HG03196 (cell line): ENCODE measurements at regions not wholly inside any gene's neighbourhood (a gene's known extent, or its start where the extent isn't known, plus 50 kb on each side); places are given as distances from the start of the nearest gene placed in this dataset.
"Not testable (repeated sequence)": the region's sequence is repeated elsewhere in the genome, so short reads cannot be mapped to it uniquely, and the experiment has no call there.

ENCODE experiments used
- ATAC-seq: cut with Tn5 transposase; IDR thresholded peaks from one replicate; pipeline ENCODE4 v1.9.1; 2021; ENCODE audit not compliant: unreplicated experiment

- ATAC-seq: no peak
Observed at GRCh38 chr2:145925591-145925990, 1405.7 kb upstream of the ZEB2 start.

- no peak for ATAC-seq
Observed at GRCh38 chr2:145919477-145919876, 1399.6 kb upstream of the ZEB2 start.

GRCh38 chr2:145918951-145919350 is 1399.0 kb upstream of the ZEB2 start:
- ATAC-seq: no peak

GRCh38 chr2:145916799-145917198 is 1396.9 kb upstream of the ZEB2 start:
- ATAC-seq: no peak

GRCh38 chr2:145914716-145915115 is 1394.8 kb upstream of the ZEB2 start:
- no peak for ATAC-seq

GRCh38 chr2:145910416-145910815 is 1390.5 kb upstream of the ZEB2 start:
- ATAC-seq: no peak

GRCh38 chr2:145909766-145910165 is 1389.8 kb upstream of the ZEB2 start:
- no peak for ATAC-seq

- ATAC-seq: no peak
Observed at GRCh38 chr2:145909175-145909755, 1389.3 kb upstream of the ZEB2 start.

GRCh38 chr2:145906354-145906753 is 1386.4 kb upstream of the ZEB2 start:
- no peak for ATAC-seq

- no peak for ATAC-seq
Observed at GRCh38 chr2:145905371-145905770, 1385.5 kb upstream of the ZEB2 start.

GRCh38 chr2:145897151-145897550 is 1377.2 kb upstream of the ZEB2 start:
- no peak for ATAC-seq

- no peak for ATAC-seq
Observed at GRCh38 chr2:145887915-145888314, 1368.0 kb upstream of the ZEB2 start.

GRCh38 chr2:145880997-145881396 is 1361.1 kb upstream of the ZEB2 start:
- not testable (repeated sequence) for ATAC-seq

- ATAC-seq: no peak
Observed at GRCh38 chr2:145875016-145875415, 1355.1 kb upstream of the ZEB2 start.

- ATAC-seq: no peak
Observed at GRCh38 chr2:145874466-145874865, 1354.5 kb upstream of the ZEB2 start.

GRCh38 chr2:145864501-145864900 is 1344.6 kb upstream of the ZEB2 start:
- ATAC-seq: no peak

- ATAC-seq: no peak
Observed at GRCh38 chr2:145861940-145862339, 1342.0 kb upstream of the ZEB2 start.

GRCh38 chr2:145860083-145860482 is 1340.2 kb upstream of the ZEB2 start:
- ATAC-seq: no peak

GRCh38 chr2:145855142-145855541 is 1335.2 kb upstream of the ZEB2 start:
- no peak for ATAC-seq

GRCh38 chr2:145854039-145854755 is 1334.3 kb upstream of the ZEB2 start:
- no peak for ATAC-seq

- ATAC-seq: no peak
Observed at GRCh38 chr2:145851730-145852129, 1331.8 kb upstream of the ZEB2 start.

- ATAC-seq: no peak
Observed at GRCh38 chr2:145849466-145849865, 1329.5 kb upstream of the ZEB2 start.

GRCh38 chr2:145846982-145847381 is 1327.1 kb upstream of the ZEB2 start:
- ATAC-seq: no peak
